H1 (cell line): ENCODE measurements at regions not wholly inside any gene's neighbourhood (a gene's known extent, or its start where the extent isn't known, plus 50 kb on each side); places are given as distances from the start of the nearest gene placed in this dataset.

ENCODE experiments used
- CTCF ChIA-PET: fragments of 300-600 bp; sonication (Branson Sonifier 250); formaldehyde crosslinking; loops from one replicate; lab custom pipeline; 2021; ENCODE audit not compliant: partially characterized antibody; lab: Charles Lee
- POLR2A ChIA-PET: fragments of 300-600 bp; sonication (Branson Sonifier 250); formaldehyde crosslinking; loops from one replicate; lab custom pipeline; 2021; ENCODE audit warnings: inconsistent platforms; ENCODE audit not compliant: partially characterized antibody; lab: Charles Lee
- DNase-seq, 2 experiments: peaks; one replicate each; pipeline versions ENCODE4 v3.0.0 to v3.0.0-alpha.2; 2010 to 2022; ENCODE audit warnings: low spot score in 2 of 2, low read depth in 1 of 2, mixed read lengths in 1 of 2
- FAIRE-seq: peaks from 2 replicates; lab custom pipeline; 2011; peaks lifted over from hg19 to GRCh38; lab: Jason Lieb, UNC
- H2AFZ ChIP-seq: 2 replicates; pipeline ENCODE4 v1.8.1; 2012; ENCODE audit warnings: low read length, inconsistent platforms
- H2AK5ac ChIP-seq: 2 replicates; pipeline ENCODE4 v1.6.1; 2013; ENCODE audit warnings: low read depth, low read length
- H2BK120ac ChIP-seq: replicated peaks from 2 replicates; pipeline ENCODE3; 2013; ENCODE audit warnings: low read depth, low read length, inconsistent platforms
- H2BK12ac ChIP-seq: 2 replicates; pipeline ENCODE4 v1.6.1; 2013; ENCODE audit warnings: low read depth, low read length
- H2BK15ac ChIP-seq: 2 replicates; pipeline ENCODE4 v1.6.1; 2013; ENCODE audit warnings: low read length
- H2BK20ac ChIP-seq: 2 replicates; pipeline ENCODE4 v1.6.1; 2013; ENCODE audit warnings: low read length
- H2BK5ac ChIP-seq: 2 replicates; pipeline ENCODE4 v1.6.1; 2013; ENCODE audit warnings: low read depth, low read length
- H3K14ac ChIP-seq: 2 replicates; pipeline ENCODE4 v1.6.1; 2013; ENCODE audit warnings: inconsistent platforms; ENCODE audit not compliant: insufficient read length
- H3K18ac ChIP-seq: 2 replicates; pipeline ENCODE4 v1.6.1; 2013; ENCODE audit warnings: low read length; ENCODE audit errors: extremely low read depth
- H3K23ac ChIP-seq: 2 replicates; pipeline ENCODE4 v1.6.1; 2013; ENCODE audit warnings: inconsistent platforms; ENCODE audit not compliant: insufficient read length
- H3K23me2 ChIP-seq: 2 replicates; pipeline ENCODE4 v1.6.1; 2013; ENCODE audit warnings: low read depth, low read length
- H3K27ac ChIP-seq: 2 replicates; pipeline ENCODE4 v1.6.1; 2011; ENCODE audit warnings: low read depth, low read length, inconsistent platforms
- H3K27me3 ChIP-seq, 4 experiments: replicated peaks in 1 of 4; 1 replicate in 1 of 4; 2 replicates in 3 of 4; pipeline versions ENCODE4 v1.6.1 to v1.8.1; 2011 to 2013; ENCODE audit warnings: low read length in 3 of 4, mild to moderate bottlenecking in 3 of 4, inconsistent platforms in 2 of 4, mixed read lengths in 2 of 4, moderate library complexity in 1 of 4; ENCODE audit not compliant: control insufficient read depth in 3 of 4, insufficient read depth in 3 of 4; ENCODE audit errors: extremely low read depth in 1 of 4
- H3K36me3 ChIP-seq, 4 experiments: 2 replicates each; pipeline versions ENCODE4 v1.6.1 to v1.8.1; 2011 to 2013; ENCODE audit warnings: mild to moderate bottlenecking in 4 of 4, low read length in 3 of 4, moderate library complexity in 2 of 4, control low read depth in 1 of 4, inconsistent platforms in 1 of 4; ENCODE audit not compliant: insufficient read depth in 4 of 4, control insufficient read depth in 2 of 4
- H3K4ac ChIP-seq: replicated peaks from 2 replicates; pipeline ENCODE3; 2013; ENCODE audit warnings: low read length, low read depth, mixed read lengths, inconsistent platforms; ENCODE audit not compliant: insufficient read length
- H3K4me1 ChIP-seq, 4 experiments: replicated peaks in 1 of 4; 1 replicate in 1 of 4; 2 replicates in 3 of 4; pipeline versions ENCODE4 v1.6.1 to v1.8.1; 2011 to 2013; ENCODE audit warnings: low read length in 3 of 4, inconsistent platforms in 2 of 4, mixed read lengths in 1 of 4; ENCODE audit not compliant: insufficient read depth in 4 of 4, control insufficient read depth in 3 of 4
- H3K4me2 ChIP-seq, 2 experiments: 2 replicates each; pipeline versions ENCODE4 v1.6.1 to v1.8.1; 2011 to 2013; ENCODE audit warnings: low read depth in 2 of 2, low read length in 2 of 2, control low read depth in 1 of 2, inconsistent platforms in 1 of 2, mild to moderate bottlenecking in 1 of 2; ENCODE audit not compliant: insufficient read depth in 1 of 2
- H3K4me3 ChIP-seq, 4 experiments: fragments of 200-600, 300-600 bp in 1 of 4; sonication (generic), shearing (Covaris generic), sonication (Bioruptor Twin) in 1 of 4; 2 replicates each; pipeline versions ENCODE4 v1.5.1 to v1.8.1; 2011 to 2016; ENCODE audit warnings: low read length in 4 of 4, low read depth in 3 of 4, control low read depth in 2 of 4, inconsistent platforms in 2 of 4, mild to moderate bottlenecking in 2 of 4, mixed read lengths in 1 of 4, moderate library complexity in 1 of 4; ENCODE audit not compliant: insufficient read depth in 2 of 4; ENCODE audit errors: extremely low read depth in 1 of 4
- H3K56ac ChIP-seq: replicated peaks from 2 replicates; pipeline ENCODE3; 2013; ENCODE audit warnings: low read depth, mild to moderate bottlenecking, mixed read lengths, low read length, inconsistent platforms; ENCODE audit not compliant: insufficient read length
- H3K79me1 ChIP-seq: 2 replicates; pipeline ENCODE4 v1.6.1; 2013; ENCODE audit warnings: low read depth, low read length, control low read depth
- H3K79me2 ChIP-seq, 2 experiments: 2 replicates each; pipeline versions ENCODE4 v1.6.1 to v1.8.1; 2012 to 2013; ENCODE audit warnings: low read length in 2 of 2, mild to moderate bottlenecking in 2 of 2, inconsistent platforms in 1 of 2; ENCODE audit not compliant: insufficient read depth in 2 of 2, control insufficient read depth in 1 of 2
- H3K9ac ChIP-seq, 4 experiments: replicated peaks in 1 of 4; 1 replicate in 1 of 4; 2 replicates in 3 of 4; pipeline versions ENCODE4 v1.6.1 to v1.8.1; 2011 to 2013; ENCODE audit warnings: low read depth in 3 of 4, low read length in 3 of 4, control low read depth in 2 of 4, mild to moderate bottlenecking in 2 of 4, moderate library complexity in 2 of 4, inconsistent platforms in 1 of 4; ENCODE audit errors: extremely low read depth in 1 of 4
- H3K9me3 ChIP-seq, 2 experiments: 2 replicates each; pipeline versions ENCODE4 v1.6.1 to v1.8.1; 2012 to 2013; ENCODE audit warnings: mild to moderate bottlenecking in 2 of 2, moderate library complexity in 2 of 2, control low read depth in 1 of 2, inconsistent platforms in 1 of 2, low read depth in 1 of 2, low read length in 1 of 2, mixed read lengths in 1 of 2; ENCODE audit not compliant: insufficient read depth in 2 of 2
- H4K20me1 ChIP-seq, 2 experiments: replicated peaks in 1 of 2; 2 replicates each; pipeline versions ENCODE3 to v1.8.1; 2011 to 2013; ENCODE audit warnings: inconsistent platforms in 2 of 2, low read length in 2 of 2, mild to moderate bottlenecking in 1 of 2; ENCODE audit not compliant: insufficient read depth in 2 of 2, control insufficient read depth in 1 of 2
- H4K5ac ChIP-seq: 2 replicates; pipeline ENCODE4 v1.6.1; 2013; ENCODE audit warnings: low read length, low read depth, mixed read lengths, inconsistent platforms; ENCODE audit not compliant: insufficient read length
- H4K8ac ChIP-seq: 2 replicates; pipeline ENCODE4 v1.8.0; 2013; ENCODE audit warnings: mild to moderate bottlenecking, moderate library complexity, low read length, inconsistent platforms; ENCODE audit not compliant: insufficient read depth; ENCODE audit errors: extremely low read depth
- H4K91ac ChIP-seq: replicated peaks from 2 replicates; pipeline ENCODE3; 2013; ENCODE audit warnings: low read length, mixed read lengths, inconsistent platforms; ENCODE audit not compliant: insufficient read length
- CHD1 ChIP-seq: IDR thresholded peaks from 2 replicates; pipeline ENCODE4 v1.6.1; 2012; ENCODE audit warnings: low read depth, low read length, improper control_type of control experiment
- TBP ChIP-seq: IDR thresholded peaks from 2 replicates; pipeline ENCODE4 v1.6.1; 2011; ENCODE audit warnings: low read depth, low read length, improper control_type of control experiment
- WGBS, 2 experiments: shearing (Covaris generic) in 1 of 2; methylation state at CpG; one replicate each; pipeline versions ENCODE4 v1.1.6 to v1.1.7; 2013 to 2015; ENCODE audit warnings: low lambda C conversion rate in 2 of 2, mixed read lengths in 2 of 2, inconsistent platforms in 1 of 2, low coverage in 1 of 2, missing lambda C conversion rate in 1 of 2; ENCODE audit not compliant: insufficient replicate concordance in 2 of 2, insufficient coverage in 1 of 2, insufficient read length in 1 of 2; ENCODE audit errors: extremely low coverage in 1 of 2, missing lambda C conversion rate in 1 of 2; 5-methylcytosine and 5-hydroxymethylcytosine counted together

DNA sequence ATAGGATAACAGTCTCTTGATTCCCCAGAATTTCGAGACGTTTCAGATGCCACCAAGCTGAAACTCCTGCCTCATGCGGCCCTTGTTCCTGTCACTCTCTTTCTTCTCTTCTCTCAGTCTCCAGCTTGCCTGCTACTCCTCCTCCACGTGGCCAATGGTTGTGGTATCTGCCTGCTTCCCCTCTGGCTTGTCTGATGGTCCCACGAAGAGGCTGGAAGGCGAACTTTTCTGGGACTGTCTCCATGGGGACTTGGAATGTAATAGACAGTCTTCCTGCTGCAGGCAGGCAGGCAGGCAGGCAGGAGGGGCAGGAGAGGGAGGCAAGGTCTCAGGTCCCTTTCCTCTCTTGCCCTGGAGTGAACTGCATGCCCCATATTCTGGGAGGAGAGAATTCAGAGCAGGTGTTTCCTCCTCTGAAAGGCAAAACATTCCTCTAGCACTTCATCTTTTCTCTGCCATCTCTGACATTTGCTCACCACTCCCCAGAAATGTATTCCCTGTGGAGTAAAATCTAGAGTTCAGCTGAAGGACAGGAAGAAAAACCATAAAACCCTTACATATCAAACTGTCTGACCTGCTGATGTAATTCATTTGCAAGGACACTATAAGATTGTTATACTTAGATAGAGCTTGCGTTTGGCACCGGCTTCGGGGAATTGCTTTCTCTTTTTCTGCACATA is 64.1 kb upstream of the GNG12 start:
- H2AK5ac ChIP-seq = no peak overlapping the region
- ChIA-PET CTCF (interaction anchor here (0.7 to 1.6 kb wide), 5 partner anchors 10 to 113 kb away, joined by 3 to 7 read pairs (median 3); no protein-coding TSS in a partner anchor), POLR2A (no interaction called here)
- H3K79me1 ChIP-seq = no peaks in the 10 kb centered on the region
- no peak overlapping the region for H4K5ac ChIP-seq
- H2BK15ac ChIP-seq = no peak overlapping the region
- no peaks in the 10 kb centered on the region for H3K36me3 ChIP-seq
- H4K8ac ChIP-seq = no peak overlapping the region; the same call in 1 of the 2 replicates
- 0 out of 2 replicates have a peak overlapping the region, but pooled peaks have one; percentile 10 for H3K18ac ChIP-seq
- H3K9me3 ChIP-seq = no peaks in the 10 kb centered on the region
- no peak overlapping the region for H2BK5ac ChIP-seq
- H3K79me2 ChIP-seq = no peaks in the 10 kb centered on the region
- DNase-seq (no peak), FAIRE-seq (no peak)
- peaks cover 0 to 9% (median 2%) of the 10 kb centered on the region in 4 experiments; a peak in 4 of 7 replicates for H3K4me1 ChIP-seq
- no peak for TF ChIP-seq TBP
- no peak for TF ChIP-seq CHD1
- H3K4me2 ChIP-seq = no peak overlapping the region
- H2BK120ac ChIP-seq = no peak overlapping the region
- H3K56ac ChIP-seq = no peak overlapping the region
- H2AFZ ChIP-seq = no peak overlapping the region
- H2BK20ac ChIP-seq = no peak overlapping the region
- no peak overlapping the region for H3K27ac ChIP-seq
- WGBS, 2 experiments = 85% methylated on average over 9 of the region's 9 CpGs; no CpG with 5 or more reads in 1 of the 2 experiments
- H2BK12ac ChIP-seq = no peak overlapping the region
- H3K23ac ChIP-seq = no peak overlapping the region
- no peak overlapping the region for H3K14ac ChIP-seq
- no peaks in the 10 kb centered on the region for H3K23me2 ChIP-seq
- H4K20me1 ChIP-seq = no peaks in the 10 kb centered on the region
- no peak overlapping the region for H3K9ac ChIP-seq
- H3K4me3 ChIP-seq = no peak overlapping the region
- H4K91ac ChIP-seq = no peak overlapping the region
- no peaks in the 10 kb centered on the region for H3K27me3 ChIP-seq
- no peak overlapping the region for H3K4ac ChIP-seq
